DOHH2 (cell line): ENCODE measurements at regions not wholly inside any gene's neighbourhood (a gene's known extent, or its start where the extent isn't known, plus 50 kb on each side); places are given as distances from the start of the nearest gene placed in this dataset.

ENCODE experiments used
- EZH2phosphoT487 ChIP-seq: fragments of 200-600 bp; sonication (generic); IDR thresholded peaks from 2 replicates; pipeline ENCODE4 v1.6.1; 2017; ENCODE audit warnings: borderline replicate concordance, mild to moderate bottlenecking, antibody characterized with exemption, low read length, moderate library complexity, mixed read lengths
- TF ChIP-seq, protein P1 (sequence below): fragments of 200-600 bp; sonication (generic); IDR thresholded peaks from one replicate; pipeline ENCODE4 v1.5.1; 2014; ENCODE audit warnings: antibody characterized with exemption, mild to moderate bottlenecking, low read depth, low read length; ENCODE audit not compliant: poor library complexity, severe bottlenecking

DNA sequence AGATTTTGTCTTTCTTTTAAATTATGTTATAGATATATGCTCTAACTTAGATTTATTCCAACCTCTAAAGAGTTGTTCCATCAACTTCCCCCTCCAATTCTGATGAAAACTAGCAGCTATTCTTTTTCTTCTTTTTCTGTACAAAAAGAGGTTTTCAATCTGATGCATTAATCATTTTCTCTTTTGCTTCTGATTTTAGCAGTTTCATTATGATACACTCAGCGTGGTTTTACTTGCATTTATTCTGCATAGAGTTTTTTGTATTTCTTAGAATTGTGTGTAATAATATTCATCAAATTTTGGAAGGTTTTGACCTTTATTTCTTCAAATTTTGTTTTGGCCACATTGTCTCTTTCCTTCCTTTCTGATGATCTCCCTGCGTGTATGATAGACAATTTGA lies 968.1 kb upstream of the CDH18 start:
- TF ChIP-seq, protein P1, sequence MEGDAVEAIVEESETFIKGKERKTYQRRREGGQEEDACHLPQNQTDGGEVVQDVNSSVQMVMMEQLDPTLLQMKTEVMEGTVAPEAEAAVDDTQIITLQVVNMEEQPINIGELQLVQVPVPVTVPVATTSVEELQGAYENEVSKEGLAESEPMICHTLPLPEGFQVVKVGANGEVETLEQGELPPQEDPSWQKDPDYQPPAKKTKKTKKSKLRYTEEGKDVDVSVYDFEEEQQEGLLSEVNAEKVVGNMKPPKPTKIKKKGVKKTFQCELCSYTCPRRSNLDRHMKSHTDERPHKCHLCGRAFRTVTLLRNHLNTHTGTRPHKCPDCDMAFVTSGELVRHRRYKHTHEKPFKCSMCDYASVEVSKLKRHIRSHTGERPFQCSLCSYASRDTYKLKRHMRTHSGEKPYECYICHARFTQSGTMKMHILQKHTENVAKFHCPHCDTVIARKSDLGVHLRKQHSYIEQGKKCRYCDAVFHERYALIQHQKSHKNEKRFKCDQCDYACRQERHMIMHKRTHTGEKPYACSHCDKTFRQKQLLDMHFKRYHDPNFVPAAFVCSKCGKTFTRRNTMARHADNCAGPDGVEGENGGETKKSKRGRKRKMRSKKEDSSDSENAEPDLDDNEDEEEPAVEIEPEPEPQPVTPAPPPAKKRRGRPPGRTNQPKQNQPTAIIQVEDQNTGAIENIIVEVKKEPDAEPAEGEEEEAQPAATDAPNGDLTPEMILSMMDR = no peak
- no peak for TF ChIP-seq EZH2phosphoT487
